Loucy (cell line): ENCODE measurements at regions not wholly inside any gene's neighbourhood (a gene's known extent, or its start where the extent isn't known, plus 50 kb on each side); places are given as distances from the start of the nearest gene placed in this dataset.
"Not testable (repeated sequence)": the region's sequence is repeated elsewhere in the genome, so short reads cannot be mapped to it uniquely, and the experiment has no call there.

ENCODE experiments used
- H2AFZ ChIP-seq: fragments of 200-600 bp; sonication (generic); 2 replicates; pipeline ENCODE4 v1.6.0; 2016; ENCODE audit warnings: antibody characterized with exemption, mild to moderate bottlenecking, low read length, moderate library complexity
- H3F3A ChIP-seq: fragments of 200-600 bp; 2 replicates; pipeline ENCODE4 v1.6.0; 2016; ENCODE audit warnings: antibody characterized with exemption, low read depth, mild to moderate bottlenecking
- H3K27me3 ChIP-seq: fragments of 200-600 bp; sonication (generic); 2 replicates; pipeline ENCODE4 v1.6.1; 2014; ENCODE audit warnings: low read length, mild to moderate bottlenecking; ENCODE audit not compliant: insufficient read depth, poor library complexity, severe bottlenecking
- H3K36me3 ChIP-seq: fragments of 200-600 bp; sonication (generic); 2 replicates; pipeline ENCODE4 v1.6.1; 2016; ENCODE audit warnings: low read length; ENCODE audit not compliant: insufficient read depth
- H3K4me1 ChIP-seq: fragments of 200-600 bp; sonication (generic); 2 replicates; pipeline ENCODE4 v1.5.1; 2014; ENCODE audit warnings: low read length, mild to moderate bottlenecking; ENCODE audit not compliant: insufficient read depth, poor library complexity, severe bottlenecking
- H3K4me2 ChIP-seq: fragments of 200-600 bp; sonication (generic); 2 replicates; pipeline ENCODE4 v1.6.0; 2014; ENCODE audit warnings: antibody characterized with exemption, low read length, low read depth, mild to moderate bottlenecking; ENCODE audit not compliant: poor library complexity, severe bottlenecking
- H3K4me3 ChIP-seq: fragments of 200-600 bp; sonication (generic); 2 replicates; pipeline ENCODE4 v1.5.1; 2014; ENCODE audit warnings: low read length, mild to moderate bottlenecking, mixed read lengths; ENCODE audit not compliant: poor library complexity, severe bottlenecking
- H3K79me2 ChIP-seq: fragments of 200-600 bp; sonication (generic); 2 replicates; pipeline ENCODE4 v1.6.1; 2014; ENCODE audit warnings: low read length; ENCODE audit not compliant: insufficient read depth
- H3K9ac ChIP-seq: fragments of 200-600 bp; sonication (generic); 2 replicates; pipeline ENCODE4 v1.6.0; 2014; ENCODE audit warnings: mild to moderate bottlenecking, low read depth, low read length, moderate library complexity; ENCODE audit not compliant: poor library complexity, severe bottlenecking
- H3K9me2 ChIP-seq: fragments of 200-600 bp; sonication (generic); replicated peaks from 2 replicates; pipeline ENCODE4 v1.6.1; 2016; ENCODE audit warnings: low read depth, low read length, mixed read lengths
- H3K9me3 ChIP-seq: fragments of 200-600 bp; sonication (generic); 2 replicates; pipeline ENCODE4 v1.6.1; 2014; ENCODE audit warnings: mild to moderate bottlenecking, antibody characterized with exemption, low read length, low read depth; ENCODE audit not compliant: insufficient read depth
- H4K20me1 ChIP-seq: fragments of 200-600 bp; sonication (generic); 2 replicates; pipeline ENCODE4 v1.6.0; 2014; ENCODE audit warnings: antibody characterized with exemption, low read length, mild to moderate bottlenecking; ENCODE audit not compliant: insufficient read depth, poor library complexity, severe bottlenecking
- EZH2phosphoT487 ChIP-seq: fragments of 200-600 bp; IDR thresholded peaks from 2 replicates; pipeline ENCODE4 v1.6.1; 2018; ENCODE audit warnings: antibody characterized with exemption, mild to moderate bottlenecking, moderate library complexity, borderline replicate concordance
- TF ChIP-seq, protein P1 (sequence below): fragments of 200-600 bp; sonication (generic); conservative IDR thresholded peaks from 2 replicates; pipeline ENCODE4 v1.5.1; 2014; ENCODE audit warnings: mild to moderate bottlenecking, antibody characterized with exemption, low read length

DNA sequence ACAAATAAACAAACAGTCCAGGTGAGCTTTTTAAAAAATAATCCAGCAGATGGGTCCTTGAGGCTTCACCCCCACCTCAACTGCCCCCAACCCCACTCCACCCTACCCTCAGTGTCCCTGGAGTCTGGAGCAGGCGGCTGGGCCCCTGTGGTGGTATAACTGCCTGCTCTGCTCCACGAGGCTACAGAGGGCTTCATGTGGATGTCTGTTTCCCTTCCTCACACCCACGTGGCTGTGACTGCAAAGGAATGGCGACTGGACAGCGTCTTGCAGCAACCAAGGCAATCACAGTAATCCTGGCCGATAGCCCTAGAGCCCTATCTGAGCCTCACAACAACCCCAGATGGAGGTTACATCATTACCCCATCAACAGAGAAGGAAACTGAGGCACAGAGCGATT, 76.5 kb downstream of the SLC2A10 start:
- no peak overlapping the region for H3K4me3 ChIP-seq
- no peak overlapping the region for H2AFZ ChIP-seq
- TF ChIP-seq, protein P1, sequence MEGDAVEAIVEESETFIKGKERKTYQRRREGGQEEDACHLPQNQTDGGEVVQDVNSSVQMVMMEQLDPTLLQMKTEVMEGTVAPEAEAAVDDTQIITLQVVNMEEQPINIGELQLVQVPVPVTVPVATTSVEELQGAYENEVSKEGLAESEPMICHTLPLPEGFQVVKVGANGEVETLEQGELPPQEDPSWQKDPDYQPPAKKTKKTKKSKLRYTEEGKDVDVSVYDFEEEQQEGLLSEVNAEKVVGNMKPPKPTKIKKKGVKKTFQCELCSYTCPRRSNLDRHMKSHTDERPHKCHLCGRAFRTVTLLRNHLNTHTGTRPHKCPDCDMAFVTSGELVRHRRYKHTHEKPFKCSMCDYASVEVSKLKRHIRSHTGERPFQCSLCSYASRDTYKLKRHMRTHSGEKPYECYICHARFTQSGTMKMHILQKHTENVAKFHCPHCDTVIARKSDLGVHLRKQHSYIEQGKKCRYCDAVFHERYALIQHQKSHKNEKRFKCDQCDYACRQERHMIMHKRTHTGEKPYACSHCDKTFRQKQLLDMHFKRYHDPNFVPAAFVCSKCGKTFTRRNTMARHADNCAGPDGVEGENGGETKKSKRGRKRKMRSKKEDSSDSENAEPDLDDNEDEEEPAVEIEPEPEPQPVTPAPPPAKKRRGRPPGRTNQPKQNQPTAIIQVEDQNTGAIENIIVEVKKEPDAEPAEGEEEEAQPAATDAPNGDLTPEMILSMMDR: no peak
- no peak for TF ChIP-seq EZH2phosphoT487
- H3K79me2 ChIP-seq: no peaks in the 10 kb centered on the region
- H3K9me2 ChIP-seq: no peaks in the 10 kb centered on the region
- no peaks in the 10 kb centered on the region for H3F3A ChIP-seq
- H3K4me2 ChIP-seq: no peak overlapping the region
- H3K27me3 ChIP-seq: no peaks in the 10 kb centered on the region
- no peaks in the 10 kb centered on the region for H3K36me3 ChIP-seq
- no peaks in the 10 kb centered on the region for H3K4me1 ChIP-seq
- H4K20me1 ChIP-seq: no peaks in the 10 kb centered on the region
- H3K9me3 ChIP-seq: no peaks in the 10 kb centered on the region
- H3K9ac ChIP-seq: no peak overlapping the region

DNA sequence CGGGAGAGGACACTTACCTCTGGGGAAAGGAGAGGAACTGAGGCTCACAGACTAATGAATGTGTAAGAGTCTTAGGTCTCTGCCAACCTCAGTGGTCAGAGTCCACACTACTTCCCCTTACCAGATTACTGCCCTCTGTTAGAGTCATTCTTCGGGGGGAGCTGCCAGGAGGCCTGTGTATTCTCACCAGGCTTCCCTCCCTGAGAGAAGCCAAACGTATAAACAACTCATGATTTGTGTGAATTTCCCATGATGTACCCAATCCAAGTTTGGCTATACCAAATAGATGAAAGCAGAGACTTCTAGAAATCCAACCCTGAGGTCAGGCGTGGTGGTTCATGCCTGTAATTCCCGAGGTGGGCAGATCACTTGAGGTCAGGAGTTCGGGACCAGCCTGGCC, 77.1 kb downstream of the SLC2A10 start:
- Histone ChIP-seq H3K4me2 (no peak overlapping the region), H4K20me1 (no peaks in the 10 kb centered on the region), H3K4me1 (no peaks in the 10 kb centered on the region), H3K27me3 (no peaks in the 10 kb centered on the region), H3K9me3 (no peaks in the 10 kb centered on the region), H2AFZ (no peak overlapping the region), H3F3A (no peaks in the 10 kb centered on the region), H3K4me3 (no peak overlapping the region), H3K9me2 (no peaks in the 10 kb centered on the region), H3K36me3 (no peaks in the 10 kb centered on the region), H3K79me2 (no peaks in the 10 kb centered on the region), H3K9ac (no peak overlapping the region)
- TF ChIP-seq, protein P1: no peak
- TF ChIP-seq EZH2phosphoT487: no peak

DNA sequence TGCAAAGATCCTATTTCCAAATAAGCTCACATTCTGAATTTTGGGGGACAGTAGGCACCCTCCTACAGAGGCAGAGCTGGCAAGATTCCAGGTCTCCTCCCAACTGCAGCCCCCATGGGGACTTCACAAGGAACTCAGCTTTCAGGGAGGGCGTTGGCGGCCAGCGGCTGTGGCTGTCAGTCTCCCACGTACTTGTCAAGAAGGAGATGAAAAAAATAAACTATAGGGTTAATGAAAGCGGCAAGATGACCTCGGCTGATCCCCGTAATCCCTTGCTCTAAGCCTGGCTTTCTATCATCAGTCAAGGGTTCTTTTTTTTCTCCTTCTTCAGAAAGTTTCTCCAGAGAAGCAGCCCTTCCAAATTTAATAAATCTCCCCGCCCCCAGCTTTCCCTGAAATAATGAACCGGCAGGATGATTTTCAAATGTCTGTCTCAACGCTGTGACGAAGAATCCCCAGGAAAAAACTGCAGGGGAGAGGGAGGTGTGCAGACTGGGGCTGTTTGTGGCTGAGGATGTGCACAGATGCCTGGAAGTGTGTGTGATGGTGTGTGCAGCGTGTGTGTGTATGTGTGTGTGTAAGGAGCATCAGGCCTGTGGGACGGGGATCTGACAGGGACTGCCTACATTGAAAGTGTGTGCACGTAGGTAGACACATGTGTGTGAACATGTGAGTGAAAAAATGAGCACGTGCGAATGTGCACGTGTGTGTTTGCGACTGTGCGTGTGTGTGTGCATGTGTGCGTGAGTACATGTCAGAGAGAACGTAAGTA, 78.7 kb downstream of the SLC2A10 start:
- H2AFZ ChIP-seq: no peak overlapping the region

DNA sequence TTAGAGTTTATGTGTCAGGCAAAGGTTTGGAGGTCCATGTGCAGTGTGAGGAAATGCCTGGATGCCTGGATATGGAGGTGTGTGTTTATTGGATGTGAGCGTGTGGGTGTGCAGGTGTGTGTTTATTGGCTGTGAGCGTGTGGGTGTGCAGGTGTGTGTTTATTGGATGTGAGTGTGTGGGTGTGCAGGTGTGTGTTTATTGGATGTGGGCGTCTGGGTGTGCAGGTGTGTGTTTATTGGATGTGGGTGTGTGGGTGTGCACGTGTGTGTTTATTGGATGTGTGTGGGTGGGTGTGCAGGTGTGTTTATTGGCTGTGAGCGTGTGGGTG, 79.3 kb downstream of the SLC2A10 start:
- not testable (repeated sequence) for H3K4me3 ChIP-seq, H3F3A ChIP-seq, H3K27me3 ChIP-seq, H3K9me3 ChIP-seq, H3K36me3 ChIP-seq, H2AFZ ChIP-seq, H3K9me2 ChIP-seq, H3K9ac ChIP-seq, H3K4me2 ChIP-seq, H3K79me2 ChIP-seq, H3K4me1 ChIP-seq, H4K20me1 ChIP-seq

More for the DNA sequence above, 78.7 kb downstream of the SLC2A10 start:
- Histone ChIP-seq H3K9me2 (no peaks in the 10 kb centered on the region), H3K4me1 (no peaks in the 10 kb centered on the region), H3F3A (no peaks in the 10 kb centered on the region), H3K79me2 (no peaks in the 10 kb centered on the region), H3K36me3 (no peaks in the 10 kb centered on the region), H3K4me3 (no peak overlapping the region), H3K27me3 (no peaks in the 10 kb centered on the region), H3K9ac (no peak overlapping the region), H3K9me3 (no peaks in the 10 kb centered on the region), H3K4me2 (no peak overlapping the region), H4K20me1 (no peaks in the 10 kb centered on the region)
- TF ChIP-seq EZH2phosphoT487: no peak
- TF ChIP-seq, protein P1: no peak
